A673 (cell line): ENCODE measurements at regions not wholly inside any gene's neighbourhood (a gene's known extent, or its start where the extent isn't known, plus 50 kb on each side); places are given as distances from the start of the nearest gene placed in this dataset.

Experiments used
- CTCF ChIP-seq: fragments of 300-800, 200-600 bp; sonication (generic); conservative IDR thresholded peaks from 2 replicates; pipeline ENCODE4 v1.5.1; 2017; ENCODE audit warnings: low read depth, mild to moderate bottlenecking, antibody characterized with exemption, low read length, moderate library complexity, mixed read lengths
- EZH2 ChIP-seq: fragments of 200-600 bp; sonication (generic); IDR thresholded peaks from 2 replicates; pipeline ENCODE4 v1.6.1; 2017; ENCODE audit warnings: borderline replicate concordance, low read depth, mild to moderate bottlenecking, mixed read lengths, antibody characterized with exemption, low read length; ENCODE audit not compliant: poor library complexity, severe bottlenecking

DNA sequence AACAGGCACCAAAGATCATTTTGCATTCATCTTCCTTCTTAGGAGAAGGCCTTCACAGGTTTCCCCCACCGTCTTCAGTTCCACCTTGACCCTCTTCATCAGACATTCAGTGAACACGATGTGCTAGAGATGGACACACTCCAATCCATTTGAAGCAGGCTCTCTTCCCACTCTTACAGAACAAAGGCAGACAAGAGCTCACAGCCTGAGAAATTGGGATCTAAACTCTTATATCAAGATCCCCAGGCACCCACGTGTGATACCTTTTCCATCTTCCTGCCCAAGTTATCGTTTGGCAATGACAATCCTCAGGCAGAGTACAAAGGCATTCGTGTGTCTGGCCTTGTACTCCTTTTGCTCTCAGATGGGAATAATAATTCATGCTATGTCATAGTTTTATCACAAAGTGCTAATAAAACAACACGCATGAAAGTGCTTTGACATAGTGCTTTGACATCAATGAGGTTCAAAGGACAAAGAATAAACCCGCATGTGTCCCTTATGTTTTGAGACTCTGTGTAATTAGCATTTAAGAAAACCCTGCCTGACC, 369.3 kb upstream of the KLHL29 start:
- TF ChIP-seq CTCF (no peak), EZH2 (no peak)
